Tongue (tissue), 1 donor: ENCODE measurements at regions not wholly inside any gene's neighbourhood (a gene's known extent, or its start where the extent isn't known, plus 50 kb on each side); places are given as distances from the start of the nearest gene placed in this dataset.

Source experiments
- DNase-seq: peaks from one replicate; pipeline ENCODE4 v3.0.0-alpha.2; 2015

- DNase-seq, result no peak
Observed at GRCh38 chr18:46385124-46385523, 271.9 kb downstream of the LOXHD1 start.

GRCh38 chr18:46386788-46387187, 270.2 kb downstream of the LOXHD1 start:
- DNase-seq, result peak; percentile 92

- DNase-seq, result peak; percentile 95
Observed at GRCh38 chr18:46387441-46388131, 269.4 kb downstream of the LOXHD1 start.

GRCh38 chr18:46388286-46388685, 268.7 kb downstream of the LOXHD1 start:
- DNase-seq, result peak; percentile 90

- DNase-seq, result no peak
Observed at GRCh38 chr18:46392576-46392975, 264.4 kb downstream of the LOXHD1 start.

- DNase-seq, result no peak
Observed at GRCh38 chr18:46393230-46393629, 263.8 kb downstream of the LOXHD1 start.

- DNase-seq, result no peak
Observed at GRCh38 chr18:46393961-46394360, 263.1 kb downstream of the LOXHD1 start.

GRCh38 chr18:46395795-46396194, 261.2 kb downstream of the LOXHD1 start:
- DNase-seq, result no peak

GRCh38 chr18:46397174-46397573, 259.8 kb downstream of the LOXHD1 start:
- DNase-seq, result no peak

- no peak for DNase-seq
Observed at GRCh38 chr18:46398005-46398404, 259.0 kb downstream of the LOXHD1 start.

- no peak for DNase-seq
Observed at GRCh38 chr18:46398625-46399024, 258.4 kb downstream of the LOXHD1 start.

GRCh38 chr18:46399303-46399702, 257.7 kb downstream of the LOXHD1 start:
- no peak for DNase-seq

- DNase-seq, result no peak
Observed at GRCh38 chr18:46400449-46400848, 256.6 kb downstream of the LOXHD1 start.

GRCh38 chr18:46401486-46402070, 255.4 kb downstream of the LOXHD1 start:
- DNase-seq, result no peak

- DNase-seq, result no peak
Observed at GRCh38 chr18:46402396-46402795, 254.6 kb downstream of the LOXHD1 start.

- DNase-seq, result no peak
Observed at GRCh38 chr18:46402945-46403344, 254.1 kb downstream of the LOXHD1 start.

- no peak for DNase-seq
Observed at GRCh38 chr18:46405832-46406538, 251.0 kb downstream of the LOXHD1 start.

- DNase-seq, result no peak
Observed at GRCh38 chr18:46406539-46406932, 250.5 kb downstream of the LOXHD1 start.

GRCh38 chr18:46407486-46408166, 249.4 kb downstream of the LOXHD1 start:
- DNase-seq, result peak; percentile 56

GRCh38 chr18:46408334-46408987, 248.6 kb downstream of the LOXHD1 start:
- no peak for DNase-seq

GRCh38 chr18:46411191-46411828, 245.7 kb downstream of the LOXHD1 start:
- DNase-seq, result peak; percentile 60
